GM12865 (cell line): ENCODE measurements at regions not wholly inside any gene's neighbourhood (a gene's known extent, or its start where the extent isn't known, plus 50 kb on each side); places are given as distances from the start of the nearest gene placed in this dataset.

Experiments used
- DNase-seq: peaks from one replicate; pipeline ENCODE4 v3.0.0; 2010; ENCODE audit warnings: low read depth
- H3K4me3 ChIP-seq: 2 replicates; pipeline ENCODE4 v1.5.1; 2011; ENCODE audit warnings: mild to moderate bottlenecking, low read depth, low read length, control low read depth
- TF ChIP-seq, protein P1 (sequence below): IDR thresholded peaks from 2 replicates; pipeline ENCODE4 v1.5.1; 2011; ENCODE audit warnings: low read length, control low read depth, low read depth, inconsistent platforms; ENCODE audit not compliant: insufficient read depth; ENCODE audit errors: missing control alignments

DNA sequence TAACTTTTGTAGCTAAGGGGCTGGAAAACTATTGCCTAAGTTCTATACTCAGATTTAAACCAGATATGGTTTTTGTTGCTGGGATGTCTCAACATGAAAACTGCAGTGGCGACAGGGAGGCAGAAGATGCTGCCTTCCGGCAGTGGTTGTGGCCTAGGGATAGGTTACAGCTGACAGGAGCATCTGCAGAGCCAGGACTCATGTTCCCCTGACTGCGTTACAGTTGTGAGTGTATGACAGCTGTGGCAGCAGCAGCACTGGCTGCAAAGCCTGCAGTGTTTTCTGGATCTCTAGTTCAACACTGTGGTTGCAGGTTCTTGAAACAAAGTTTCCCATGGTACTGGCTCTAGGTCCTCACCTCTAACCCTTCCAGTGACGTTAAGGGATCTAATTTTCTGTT lies 498.8 kb upstream of the CDH18 start:
- H3K4me3 ChIP-seq, result no peak overlapping the region
- TF ChIP-seq, protein P1, sequence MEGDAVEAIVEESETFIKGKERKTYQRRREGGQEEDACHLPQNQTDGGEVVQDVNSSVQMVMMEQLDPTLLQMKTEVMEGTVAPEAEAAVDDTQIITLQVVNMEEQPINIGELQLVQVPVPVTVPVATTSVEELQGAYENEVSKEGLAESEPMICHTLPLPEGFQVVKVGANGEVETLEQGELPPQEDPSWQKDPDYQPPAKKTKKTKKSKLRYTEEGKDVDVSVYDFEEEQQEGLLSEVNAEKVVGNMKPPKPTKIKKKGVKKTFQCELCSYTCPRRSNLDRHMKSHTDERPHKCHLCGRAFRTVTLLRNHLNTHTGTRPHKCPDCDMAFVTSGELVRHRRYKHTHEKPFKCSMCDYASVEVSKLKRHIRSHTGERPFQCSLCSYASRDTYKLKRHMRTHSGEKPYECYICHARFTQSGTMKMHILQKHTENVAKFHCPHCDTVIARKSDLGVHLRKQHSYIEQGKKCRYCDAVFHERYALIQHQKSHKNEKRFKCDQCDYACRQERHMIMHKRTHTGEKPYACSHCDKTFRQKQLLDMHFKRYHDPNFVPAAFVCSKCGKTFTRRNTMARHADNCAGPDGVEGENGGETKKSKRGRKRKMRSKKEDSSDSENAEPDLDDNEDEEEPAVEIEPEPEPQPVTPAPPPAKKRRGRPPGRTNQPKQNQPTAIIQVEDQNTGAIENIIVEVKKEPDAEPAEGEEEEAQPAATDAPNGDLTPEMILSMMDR, result no peak
- DNase-seq, result no peak

DNA sequence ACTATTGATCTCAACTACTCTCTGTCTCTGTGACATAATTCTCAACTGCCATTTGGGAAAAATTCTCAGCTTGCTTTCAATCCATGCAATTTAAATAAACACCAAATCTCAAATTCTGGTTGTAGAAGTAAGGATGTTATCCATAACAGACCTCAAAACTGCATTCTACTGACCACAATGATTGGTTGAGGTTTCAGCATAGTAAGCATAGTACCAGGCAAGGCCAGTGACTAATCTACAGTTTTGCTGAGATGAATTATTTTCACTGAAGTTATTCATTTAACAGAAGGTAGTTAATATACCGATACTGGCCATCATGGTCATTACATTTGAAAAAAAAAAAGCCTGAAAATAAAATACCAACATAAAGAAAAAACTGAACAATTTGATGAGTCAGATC lies 488.0 kb upstream of the CDH18 start:
- DNase-seq, result no peak
- H3K4me3 ChIP-seq, result no peak overlapping the region
- TF ChIP-seq, protein P1, result no peak

DNA sequence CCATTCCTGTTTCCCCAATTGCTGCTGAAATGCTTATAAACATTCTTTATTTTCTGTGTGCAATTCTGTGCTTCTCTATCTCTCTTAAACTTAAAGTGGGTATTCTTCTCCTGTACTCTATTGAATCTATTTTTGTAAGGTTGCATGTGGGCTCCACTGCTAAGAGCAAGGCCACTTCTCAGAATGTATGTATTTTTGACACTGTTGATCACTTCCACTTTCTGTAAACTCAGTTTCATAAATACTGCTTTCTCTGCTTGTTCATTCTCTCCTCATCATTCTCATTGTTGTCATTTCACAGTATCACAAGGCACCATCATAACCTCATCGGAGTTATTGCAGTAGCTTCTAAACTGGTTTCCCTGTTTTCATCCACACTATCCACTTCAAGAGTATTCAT lies 483.0 kb upstream of the CDH18 start:
- TF ChIP-seq, protein P1, result no peak

DNA sequence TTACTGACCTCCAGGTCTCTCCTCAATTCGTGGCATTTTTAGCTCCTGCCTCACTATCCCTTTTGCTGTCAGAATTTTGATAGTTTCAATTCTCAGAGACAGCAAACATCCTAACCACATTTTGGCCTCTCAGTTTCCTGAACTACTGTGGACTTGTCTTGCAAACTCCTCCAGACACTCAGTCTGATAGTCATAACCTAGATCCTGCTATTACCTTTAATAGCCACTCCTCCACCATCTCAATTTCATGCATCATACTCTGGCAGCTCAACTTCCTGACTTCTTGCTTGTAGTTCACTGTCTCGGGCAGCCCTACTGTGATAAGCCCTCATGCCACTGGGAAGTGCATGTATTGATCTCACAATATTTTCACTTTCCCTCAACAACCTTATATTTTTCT lies 481.8 kb upstream of the CDH18 start:
- no peak overlapping the region for H3K4me3 ChIP-seq
- TF ChIP-seq, protein P1, result no peak
- DNase-seq, result no peak

More for the DNA sequence above, 483.0 kb upstream of the CDH18 start:
- H3K4me3 ChIP-seq, result no peak overlapping the region
- DNase-seq, result no peak

DNA sequence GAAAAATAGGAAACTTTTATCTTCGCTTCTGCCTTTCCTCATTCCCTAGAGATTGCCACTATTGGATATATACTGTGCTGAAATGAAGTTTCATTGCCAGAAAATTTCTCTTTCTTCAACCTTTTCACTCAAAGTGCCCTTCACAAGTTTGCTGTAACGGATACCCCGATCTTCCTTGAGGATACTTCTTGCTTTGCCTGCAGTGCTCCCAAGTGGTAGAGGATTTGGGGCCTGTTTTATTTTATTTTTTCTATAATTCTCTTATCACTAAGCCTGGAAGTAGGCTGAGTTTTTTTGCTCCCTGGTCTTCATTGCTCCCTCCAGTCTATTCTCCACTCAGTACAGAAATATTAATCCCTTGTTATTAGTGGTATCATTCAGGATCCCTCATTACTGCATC lies 481.4 kb upstream of the CDH18 start:
- H3K4me3 ChIP-seq, result no peak overlapping the region
- TF ChIP-seq, protein P1, result no peak
- DNase-seq, result no peak

DNA sequence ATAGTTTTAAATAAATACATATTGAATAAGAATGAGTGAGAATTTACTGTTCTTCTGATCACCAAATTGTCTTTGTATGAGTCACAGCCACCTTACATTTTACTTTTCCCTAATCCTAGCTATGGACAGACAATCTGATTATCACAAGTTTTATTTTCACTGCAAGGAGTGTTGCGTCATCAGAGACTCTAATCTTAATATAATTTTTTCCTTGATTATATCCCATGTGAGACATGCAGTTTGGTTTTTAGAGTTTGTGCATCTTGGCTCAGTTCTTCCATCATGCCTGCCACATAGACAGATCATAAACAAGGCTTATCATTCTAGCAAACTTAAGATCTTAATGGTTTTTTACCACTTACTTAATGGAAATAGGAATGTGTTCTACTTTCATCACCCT lies 478.5 kb upstream of the CDH18 start:
- DNase-seq, result no peak
- H3K4me3 ChIP-seq, result no peak overlapping the region

DNA sequence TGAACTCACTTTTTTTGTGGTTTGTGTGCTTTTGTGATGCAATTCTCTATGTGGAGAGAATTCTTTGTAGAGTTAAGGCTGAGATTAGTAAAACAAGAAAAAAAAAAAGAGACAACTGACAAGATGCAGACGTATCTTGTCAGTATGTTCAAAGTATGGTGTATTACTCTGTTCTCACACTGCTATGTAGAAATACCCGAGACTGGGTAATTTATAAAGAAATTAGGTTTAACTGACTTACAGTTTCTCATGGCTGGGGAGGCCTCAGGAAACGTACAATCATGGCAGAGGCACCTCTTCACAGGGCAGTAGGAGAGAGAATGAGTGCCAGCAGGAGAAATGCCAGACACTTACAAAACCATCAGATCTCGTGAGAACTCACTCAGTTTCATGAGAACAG lies 475.2 kb upstream of the CDH18 start:
- TF ChIP-seq, protein P1, result no peak
- H3K4me3 ChIP-seq, result no peak overlapping the region
- no peak for DNase-seq

More for the DNA sequence above, 478.5 kb upstream of the CDH18 start:
- TF ChIP-seq, protein P1, result no peak
